Tibial nerve (tissue), 4 donors: ENCODE measurements at regions not wholly inside any gene's neighbourhood (a gene's known extent, or its start where the extent isn't known, plus 50 kb on each side); places are given as distances from the start of the nearest gene placed in this dataset.
"Not testable (repeated sequence)": the region's sequence is repeated elsewhere in the genome, so short reads cannot be mapped to it uniquely, and the experiment has no call there.

Source experiments
- DNase-seq, 2 donors: peaks; one replicate each; pipeline ENCODE4 v3.0.0-alpha.2; 2019; ENCODE audit warnings: low spot score in 2 of 2
- H3K27ac ChIP-seq, 4 donors: fragments of 200-600 bp; sonication (generic) in 3 of 4; one replicate each; pipeline ENCODE4 v1.5.1; 2017 to 2019; ENCODE audit warnings: mild to moderate bottlenecking in 1 of 4
- H3K27me3 ChIP-seq, 2 donors: fragments of 200-600 bp; sonication (generic) in 1 of 2; one replicate each; pipeline versions ENCODE4 v1.5.1 to v1.6.0; 2017 to 2019
- H3K36me3 ChIP-seq, 3 donors: fragments of 200-600 bp; sonication (generic); one replicate each; pipeline ENCODE4 v1.5.1; 2018 to 2019
- H3K4me1 ChIP-seq, 4 donors: fragments of 200-600 bp; sonication (generic) in 3 of 4; one replicate each; pipeline ENCODE4 v1.5.1; 2017 to 2019
- H3K4me3 ChIP-seq, 4 donors: fragments of 200-600 bp; sonication (generic) in 3 of 4; one replicate each; pipeline ENCODE4 v1.5.1; 2017 to 2019; ENCODE audit warnings: mild to moderate bottlenecking in 1 of 4, moderate library complexity in 1 of 4
- H3K9me3 ChIP-seq, 4 donors: fragments of 200-600 bp; sonication (generic) in 3 of 4; one replicate each; pipeline ENCODE4 v1.5.1; 2017 to 2019
- EP300 ChIP-seq, 2 donors: sonication (generic); formaldehyde crosslinking; IDR thresholded peaks; one replicate each; pipeline ENCODE4 v1.6.1; 2017; ENCODE audit warnings: antibody characterized with exemption in 2 of 2, mild to moderate bottlenecking in 1 of 2
- POLR2A ChIP-seq, 2 donors: fragments of 450-650 bp; IDR thresholded peaks; one replicate each; pipeline ENCODE4 v1.6.1; 2017; ENCODE audit warnings: antibody characterized with exemption in 2 of 2, mild to moderate bottlenecking in 2 of 2, moderate library complexity in 2 of 2
- WGBS, 2 donors: methylation state at CpG; one replicate each; pipeline ENCODE4 v1.1.5; 2018; 5-methylcytosine and 5-hydroxymethylcytosine counted together
- TF ChIP-seq, protein P1 (sequence below), 5 experiments: fragments of 200-600 bp in 3 of 5; fragments of 450-650 bp in 2 of 5; sonication (generic) in 3 of 5; IDR thresholded peaks; one replicate each; pipeline ENCODE4 v1.5.1; 2016 to 2019; ENCODE audit warnings: antibody characterized with exemption in 5 of 5, mild to moderate bottlenecking in 3 of 5, moderate library complexity in 2 of 5

- H3K4me3 ChIP-seq = no peak overlapping the region
- TF ChIP-seq, protein P1, sequence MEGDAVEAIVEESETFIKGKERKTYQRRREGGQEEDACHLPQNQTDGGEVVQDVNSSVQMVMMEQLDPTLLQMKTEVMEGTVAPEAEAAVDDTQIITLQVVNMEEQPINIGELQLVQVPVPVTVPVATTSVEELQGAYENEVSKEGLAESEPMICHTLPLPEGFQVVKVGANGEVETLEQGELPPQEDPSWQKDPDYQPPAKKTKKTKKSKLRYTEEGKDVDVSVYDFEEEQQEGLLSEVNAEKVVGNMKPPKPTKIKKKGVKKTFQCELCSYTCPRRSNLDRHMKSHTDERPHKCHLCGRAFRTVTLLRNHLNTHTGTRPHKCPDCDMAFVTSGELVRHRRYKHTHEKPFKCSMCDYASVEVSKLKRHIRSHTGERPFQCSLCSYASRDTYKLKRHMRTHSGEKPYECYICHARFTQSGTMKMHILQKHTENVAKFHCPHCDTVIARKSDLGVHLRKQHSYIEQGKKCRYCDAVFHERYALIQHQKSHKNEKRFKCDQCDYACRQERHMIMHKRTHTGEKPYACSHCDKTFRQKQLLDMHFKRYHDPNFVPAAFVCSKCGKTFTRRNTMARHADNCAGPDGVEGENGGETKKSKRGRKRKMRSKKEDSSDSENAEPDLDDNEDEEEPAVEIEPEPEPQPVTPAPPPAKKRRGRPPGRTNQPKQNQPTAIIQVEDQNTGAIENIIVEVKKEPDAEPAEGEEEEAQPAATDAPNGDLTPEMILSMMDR (IDR thresholded peaks at IDR 0.05) = no peak
- TF ChIP-seq POLR2A (IDR thresholded peaks at IDR 0.05) = no peak
- TF ChIP-seq EP300 (IDR thresholded peaks at IDR 0.05) = no peak
- no peaks in the 10 kb centered on the region for H3K36me3 ChIP-seq
- H3K27me3 ChIP-seq = no peaks in the 10 kb centered on the region
- DNase-seq = no peak
- 94 to 95% methylated on average over 9 of the region's 9 CpGs for WGBS, 2 donors
- H3K27ac ChIP-seq = no peak overlapping the region
- H3K9me3 ChIP-seq = peaks cover 0 to 11% (median 0%) of the 10 kb centered on the region in 4 donors
- H3K4me1 ChIP-seq = no peaks in the 10 kb centered on the region
These were observed 326.2 kb upstream of the NCKAP5 start for GRCh38 chr2:133894429-133894828.

GRCh38 chr2:133897838-133898237 lies 329.6 kb upstream of the NCKAP5 start:
- not testable (repeated sequence) for H3K27ac ChIP-seq, H3K4me3 ChIP-seq, DNase-seq, H3K27me3 ChIP-seq, H3K4me1 ChIP-seq, H3K36me3 ChIP-seq
- 83 to 84% methylated on average over 4 of the region's 4 CpGs for WGBS, 2 donors
- peaks cover 0 to 11% (median 0%) of the 10 kb centered on the region in 4 donors for H3K9me3 ChIP-seq

DNA sequence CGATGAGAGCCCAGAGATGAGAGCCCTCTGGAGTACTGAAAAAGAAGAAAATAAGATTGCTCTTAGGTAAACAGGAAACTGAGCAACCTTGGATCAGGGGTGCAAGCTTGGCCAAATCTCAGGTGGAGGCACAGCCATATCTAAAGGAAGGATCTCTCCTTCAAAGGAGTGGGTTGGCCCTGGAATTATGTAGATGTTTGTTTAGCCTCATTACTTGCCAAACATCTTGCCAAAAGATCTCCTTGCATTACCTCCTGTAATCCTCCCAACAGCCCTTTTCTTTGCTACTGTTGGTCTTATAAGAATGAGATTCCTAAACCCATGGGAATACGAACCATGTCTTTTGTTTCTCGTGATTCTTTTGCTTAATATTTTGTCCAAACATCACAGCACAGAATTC lies 332.6 kb upstream of the NCKAP5 start:
- no peak overlapping the region for H3K27ac ChIP-seq
- no peaks in the 10 kb centered on the region for H3K36me3 ChIP-seq
- no peaks in the 10 kb centered on the region for H3K4me1 ChIP-seq
- WGBS, 2 donors = 62 to 70% methylated on average over 3 of the region's 3 CpGs
- DNase-seq = no peak
- no peak overlapping the region for H3K4me3 ChIP-seq
- no peaks in the 10 kb centered on the region for H3K27me3 ChIP-seq
- H3K9me3 ChIP-seq = no peaks in the 10 kb centered on the region
- TF ChIP-seq, protein P1 (IDR thresholded peaks at IDR 0.05) = no peak
- TF ChIP-seq POLR2A (IDR thresholded peaks at IDR 0.05) (no peak), EP300 (IDR thresholded peaks at IDR 0.05) (no peak)

DNA sequence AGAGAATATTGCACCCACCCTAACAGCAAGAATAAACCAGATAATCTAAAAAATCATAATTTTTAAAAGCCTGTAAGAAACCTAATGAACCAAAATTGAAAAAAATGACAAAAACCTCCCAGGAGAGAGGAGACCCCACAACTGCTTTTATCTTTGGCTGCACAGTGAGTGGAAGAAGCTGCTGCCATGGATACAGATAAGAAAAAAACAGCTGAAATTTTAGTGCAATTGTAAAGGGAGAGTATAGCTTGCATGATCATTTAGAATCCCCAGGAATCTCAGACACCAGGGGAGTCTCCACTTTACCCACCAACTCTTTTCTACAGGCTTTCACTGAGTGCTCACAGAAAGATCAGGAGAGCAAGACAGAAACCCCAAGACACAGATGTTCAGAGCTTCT lies 338.1 kb upstream of the NCKAP5 start:
- H3K27me3 ChIP-seq = no peaks in the 10 kb centered on the region
- H3K27ac ChIP-seq = no peak overlapping the region
- no peak overlapping the region for H3K4me3 ChIP-seq
- no peak for DNase-seq
- H3K4me1 ChIP-seq = no peaks in the 10 kb centered on the region
- no peaks in the 10 kb centered on the region for H3K36me3 ChIP-seq
- no peak for TF ChIP-seq POLR2A (IDR thresholded peaks at IDR 0.05)
- no peak for TF ChIP-seq EP300 (IDR thresholded peaks at IDR 0.05)
- TF ChIP-seq, protein P1 (IDR thresholded peaks at IDR 0.05) = no peak
- peaks cover 0 to 3% (median 0%) of the 10 kb centered on the region in 4 donors for H3K9me3 ChIP-seq

DNA sequence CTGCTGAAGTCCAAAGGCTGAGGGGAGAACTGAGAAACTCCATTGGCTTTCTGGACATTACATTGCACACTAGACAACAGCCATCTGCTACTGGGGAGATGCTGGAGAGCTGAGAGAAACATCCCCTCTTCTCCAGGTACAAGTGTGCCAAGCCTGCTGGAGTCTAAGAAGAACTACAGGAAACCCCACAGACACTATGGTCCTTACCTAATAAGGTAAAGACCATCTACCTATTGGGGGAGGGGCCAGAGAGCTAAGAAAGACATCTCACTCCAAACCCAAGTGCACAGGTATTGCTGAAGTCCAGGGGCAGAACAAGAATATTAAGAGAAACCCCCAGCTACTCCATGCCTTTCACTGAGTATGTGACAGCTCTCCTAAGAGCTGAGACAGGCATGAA lies 338.7 kb upstream of the NCKAP5 start:
- H3K4me1 ChIP-seq = no peaks in the 10 kb centered on the region
- no peak for TF ChIP-seq EP300 (IDR thresholded peaks at IDR 0.05)
- no peak for TF ChIP-seq POLR2A (IDR thresholded peaks at IDR 0.05)
- TF ChIP-seq, protein P1 (IDR thresholded peaks at IDR 0.05) = no peak
- no peaks in the 10 kb centered on the region for H3K36me3 ChIP-seq
- no peak overlapping the region for H3K27ac ChIP-seq
- H3K27me3 ChIP-seq = no peaks in the 10 kb centered on the region
- no peak for DNase-seq
- H3K4me3 ChIP-seq = no peak overlapping the region
- peaks cover 0 to 3% (median 0%) of the 10 kb centered on the region in 4 donors for H3K9me3 ChIP-seq

DNA sequence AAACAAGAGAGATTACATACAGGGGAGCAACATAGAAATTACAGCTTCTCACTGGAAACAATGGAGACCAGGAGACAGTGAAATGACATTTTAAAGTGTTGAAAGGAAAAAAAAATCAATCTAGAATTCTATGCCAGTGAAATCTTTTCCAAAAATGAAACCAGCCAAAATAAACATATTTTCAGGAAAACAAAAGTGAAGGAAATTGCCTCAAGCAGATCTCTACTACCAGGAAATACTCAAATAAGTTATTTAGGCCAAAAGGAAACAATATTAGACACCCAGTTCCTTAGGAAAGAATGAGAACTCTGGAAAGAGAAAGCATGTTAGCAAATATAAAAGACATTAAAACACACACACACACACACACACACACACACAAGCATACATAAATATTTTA lies 339.9 kb upstream of the NCKAP5 start:
- no peak for DNase-seq
- no peak overlapping the region for H3K4me3 ChIP-seq
- H3K4me1 ChIP-seq = no peaks in the 10 kb centered on the region
- TF ChIP-seq POLR2A (IDR thresholded peaks at IDR 0.05) (no peak), EP300 (IDR thresholded peaks at IDR 0.05) (no peak)
- TF ChIP-seq, protein P1 (IDR thresholded peaks at IDR 0.05) = no peak
- peaks cover 0 to 3% (median 0%) of the 10 kb centered on the region in 4 donors for H3K9me3 ChIP-seq
- H3K36me3 ChIP-seq = no peaks in the 10 kb centered on the region
- no peaks in the 10 kb centered on the region for H3K27me3 ChIP-seq
- H3K27ac ChIP-seq = no peak overlapping the region
